Liver (tissue), 8 donors: ENCODE measurements at regions not wholly inside any gene's neighbourhood (a gene's known extent, or its start where the extent isn't known, plus 50 kb on each side); places are given as distances from the start of the nearest gene placed in this dataset.
"Not testable (repeated sequence)": the region's sequence is repeated elsewhere in the genome, so short reads cannot be mapped to it uniquely, and the experiment has no call there.

Experiments
- DNase-seq: peaks from one replicate; pipeline ENCODE4 v3.0.0-alpha.2; 2017; ENCODE audit warnings: low spot score
- H3K27ac ChIP-seq, 2 donors: one replicate each; pipeline ENCODE4 v1.7.0; 2013; ENCODE audit warnings: inconsistent platforms in 2 of 2, low read length in 2 of 2, control low read depth in 1 of 2, low read depth in 1 of 2, mild to moderate bottlenecking in 1 of 2
- H3K27me3 ChIP-seq, 4 donors: one replicate each; pipeline versions ENCODE4 v1.6.1 to v1.7.0; 2013; ENCODE audit warnings: low read length in 3 of 4, inconsistent platforms in 1 of 4, mild to moderate bottlenecking in 1 of 4, moderate library complexity in 1 of 4; ENCODE audit not compliant: control insufficient read depth in 4 of 4, insufficient read depth in 4 of 4
- H3K36me3 ChIP-seq, 4 donors: one replicate each; pipeline versions ENCODE4 v1.6.1 to v1.7.0; 2013; ENCODE audit warnings: low read length in 3 of 4, mild to moderate bottlenecking in 3 of 4, low read depth in 1 of 4, moderate library complexity in 1 of 4; ENCODE audit not compliant: control insufficient read depth in 4 of 4, insufficient read depth in 3 of 4
- H3K4me1 ChIP-seq, 4 donors: one replicate each; pipeline versions ENCODE4 v1.6.1 to v1.7.0; 2013; ENCODE audit warnings: low read length in 3 of 4, mild to moderate bottlenecking in 3 of 4, moderate library complexity in 1 of 4; ENCODE audit not compliant: control insufficient read depth in 4 of 4, insufficient read depth in 4 of 4
- H3K4me3 ChIP-seq, 3 donors: one replicate each; pipeline versions ENCODE4 v1.6.1 to v1.7.0; 2013; ENCODE audit warnings: low read length in 3 of 3, control low read depth in 1 of 3, low read depth in 1 of 3, mild to moderate bottlenecking in 1 of 3
- H3K9ac ChIP-seq, 2 donors: one replicate each; pipeline ENCODE4 v1.7.0; 2013; ENCODE audit warnings: low read length in 2 of 2, mild to moderate bottlenecking in 2 of 2, moderate library complexity in 2 of 2, control low read depth in 1 of 2, low read depth in 1 of 2
- H3K9me3 ChIP-seq, 4 donors: one replicate each; pipeline versions ENCODE4 v1.6.1 to v1.7.0; 2013; ENCODE audit warnings: low read length in 3 of 4; ENCODE audit not compliant: control insufficient read depth in 4 of 4
- EGR1 ChIP-seq, 2 donors: IDR thresholded peaks; 2 replicates each; pipeline ENCODE4 v1.6.1; 2016 to 2018; ENCODE audit warnings: antibody characterized with exemption in 2 of 2, low read depth in 2 of 2
- FOXA1 ChIP-seq: IDR thresholded peaks from 2 replicates; pipeline ENCODE4 v1.6.1; 2016; ENCODE audit warnings: antibody characterized with exemption
- FOXA2 ChIP-seq: IDR thresholded peaks from 2 replicates; pipeline ENCODE4 v1.6.1; 2016; ENCODE audit warnings: antibody characterized with exemption
- GABPA ChIP-seq, 2 donors: IDR thresholded peaks in 1 of 2; conservative IDR thresholded peaks in 1 of 2; 2 replicates each; pipeline ENCODE4 v1.6.1; 2016; ENCODE audit warnings: antibody characterized with exemption in 2 of 2, mild to moderate bottlenecking in 1 of 2, moderate library complexity in 1 of 2
- HNF4A ChIP-seq, 2 donors: conservative IDR thresholded peaks; 2 replicates each; pipeline ENCODE4 v1.6.1; 2016; ENCODE audit warnings: antibody characterized with exemption in 2 of 2, mild to moderate bottlenecking in 2 of 2
- HNF4G ChIP-seq: IDR thresholded peaks from 2 replicates; pipeline ENCODE4 v1.6.1; 2016; ENCODE audit warnings: antibody characterized with exemption
- JUND ChIP-seq, 2 donors: IDR thresholded peaks; 2 replicates each; pipeline ENCODE4 v1.6.1; 2016; ENCODE audit warnings: antibody characterized with exemption in 2 of 2
- NR2F2 ChIP-seq: IDR thresholded peaks from 2 replicates; pipeline ENCODE4 v1.6.1; 2016; ENCODE audit warnings: antibody characterized with exemption
- RAD21 ChIP-seq, 2 donors: IDR thresholded peaks; 2 replicates each; pipeline ENCODE4 v1.6.1; 2016; ENCODE audit warnings: antibody characterized with exemption in 2 of 2, mild to moderate bottlenecking in 2 of 2
- RXRA ChIP-seq, 2 donors: IDR thresholded peaks; 2 replicates each; pipeline ENCODE4 v1.6.1; 2017 to 2018; ENCODE audit warnings: antibody characterized with exemption in 2 of 2, mild to moderate bottlenecking in 1 of 2
- SP1 ChIP-seq: IDR thresholded peaks from 2 replicates; pipeline ENCODE4 v1.6.1; 2018; ENCODE audit warnings: antibody characterized with exemption, mild to moderate bottlenecking
- TAF1 ChIP-seq: conservative IDR thresholded peaks from 2 replicates; pipeline ENCODE4 v1.6.1; 2016; ENCODE audit warnings: antibody characterized with exemption, mild to moderate bottlenecking
- YY1 ChIP-seq: IDR thresholded peaks from 2 replicates; pipeline ENCODE4 v1.6.1; 2016; ENCODE audit warnings: antibody characterized with exemption, mild to moderate bottlenecking
- WGBS: extraction: QIAGEN DNeasy Blood & Tissue Kit; methylation state at CpG from one replicate; pipeline ENCODE4 v1.1.7; 2013; 5-methylcytosine and 5-hydroxymethylcytosine counted together
- TF ChIP-seq, protein P1 (sequence below): fragments of 150-350 bp; IDR thresholded peaks from 2 replicates; pipeline ENCODE4 v1.5.1; 2017; ENCODE audit warnings: improper control_type of control experiment, low read depth, low read length; ENCODE audit not compliant: missing input control
- TF ChIP-seq, protein P2 (sequence below): IDR thresholded peaks from 2 replicates; pipeline ENCODE4 v1.6.1; 2016; ENCODE audit warnings: antibody characterized with exemption
- TF ChIP-seq, protein P3 (sequence below): IDR thresholded peaks from 2 replicates; pipeline ENCODE4 v1.6.1; 2016; ENCODE audit warnings: antibody characterized with exemption
- TF ChIP-seq, protein P4 (sequence below): IDR thresholded peaks from 2 replicates; pipeline ENCODE4 v1.6.1; 2016; ENCODE audit warnings: antibody characterized with exemption, mild to moderate bottlenecking
- TF ChIP-seq, protein P5 (sequence below): IDR thresholded peaks from 2 replicates; pipeline ENCODE4 v1.6.1; 2016; ENCODE audit warnings: antibody characterized with exemption
- donor health status: healthy.
- donor health status: healthy.
- donor health status: healthy.
- donor health status: healthy.
- donor health status: healthy.

DNA sequence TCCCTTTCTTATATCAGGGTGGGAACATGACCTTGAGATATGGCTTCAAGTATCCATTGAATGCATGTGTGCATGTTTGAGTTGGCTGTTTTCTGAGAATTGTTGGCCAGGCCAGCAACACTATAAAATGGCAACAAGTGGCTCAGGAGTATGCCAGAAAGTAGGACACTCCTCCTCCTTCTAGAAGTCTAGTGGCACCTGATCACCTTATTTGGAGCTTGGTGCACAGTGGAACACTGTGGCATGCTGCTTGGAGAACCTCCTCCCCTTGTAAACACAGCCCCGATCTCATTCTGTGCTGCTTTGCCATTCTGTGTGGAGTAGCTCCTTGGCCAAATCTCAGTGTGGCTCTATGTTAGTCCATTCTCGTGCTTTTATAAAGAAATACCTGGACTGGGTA lies 114.8 kb upstream of the NDN start:
- TF ChIP-seq RXRA (IDR thresholded peaks at IDR 0.05): no peak
- no peak for TF ChIP-seq FOXA2
- TF ChIP-seq, protein P1, sequence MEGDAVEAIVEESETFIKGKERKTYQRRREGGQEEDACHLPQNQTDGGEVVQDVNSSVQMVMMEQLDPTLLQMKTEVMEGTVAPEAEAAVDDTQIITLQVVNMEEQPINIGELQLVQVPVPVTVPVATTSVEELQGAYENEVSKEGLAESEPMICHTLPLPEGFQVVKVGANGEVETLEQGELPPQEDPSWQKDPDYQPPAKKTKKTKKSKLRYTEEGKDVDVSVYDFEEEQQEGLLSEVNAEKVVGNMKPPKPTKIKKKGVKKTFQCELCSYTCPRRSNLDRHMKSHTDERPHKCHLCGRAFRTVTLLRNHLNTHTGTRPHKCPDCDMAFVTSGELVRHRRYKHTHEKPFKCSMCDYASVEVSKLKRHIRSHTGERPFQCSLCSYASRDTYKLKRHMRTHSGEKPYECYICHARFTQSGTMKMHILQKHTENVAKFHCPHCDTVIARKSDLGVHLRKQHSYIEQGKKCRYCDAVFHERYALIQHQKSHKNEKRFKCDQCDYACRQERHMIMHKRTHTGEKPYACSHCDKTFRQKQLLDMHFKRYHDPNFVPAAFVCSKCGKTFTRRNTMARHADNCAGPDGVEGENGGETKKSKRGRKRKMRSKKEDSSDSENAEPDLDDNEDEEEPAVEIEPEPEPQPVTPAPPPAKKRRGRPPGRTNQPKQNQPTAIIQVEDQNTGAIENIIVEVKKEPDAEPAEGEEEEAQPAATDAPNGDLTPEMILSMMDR: no peak
- TF ChIP-seq JUND (IDR thresholded peaks at IDR 0.05): no peak
- no peak for TF ChIP-seq TAF1
- TF ChIP-seq HNF4G: no peak
- no peak for TF ChIP-seq YY1
- Histone ChIP-seq H3K4me3 (no peak overlapping the region), H3K27me3 (no peaks in the 10 kb centered on the region), H3K9ac (no peak overlapping the region), H3K36me3 (no peaks in the 10 kb centered on the region), H3K27ac (no peak overlapping the region), H3K4me1 (no peaks in the 10 kb centered on the region), H3K9me3 (peaks cover 0 to 2% (median 0%) of the 10 kb centered on the region in 4 donors)
- 64% methylated on average over 2 of the region's 2 CpGs for WGBS
- DNase-seq: no peak

DNA sequence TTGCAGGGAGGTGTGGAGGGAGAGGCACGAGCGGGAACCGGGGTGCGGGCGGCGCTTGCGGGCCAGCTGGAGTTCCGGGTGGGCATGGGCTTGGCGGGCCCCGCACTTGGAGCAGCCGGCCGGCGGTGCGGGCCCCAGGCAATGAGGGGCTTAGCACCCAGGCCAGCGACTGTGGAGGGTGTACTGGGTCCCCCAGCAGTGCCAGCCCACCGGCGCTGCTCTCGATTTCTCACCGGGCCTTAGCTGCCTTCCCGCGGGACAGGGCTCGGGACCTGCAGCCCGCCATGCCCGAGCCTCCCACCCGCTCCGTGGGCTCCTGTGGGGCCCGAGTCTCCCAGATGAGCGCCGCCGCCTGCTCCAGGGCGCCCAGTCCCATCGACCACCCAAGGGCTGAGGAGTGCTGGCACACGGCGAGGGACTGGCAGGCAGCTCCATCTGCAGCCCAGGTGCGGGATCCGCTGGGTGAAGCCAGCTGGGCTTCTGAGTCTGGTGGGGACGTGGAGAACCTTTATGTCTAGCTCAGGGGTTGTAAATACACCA lies 115.9 kb upstream of the NDN start:
- H3K9ac ChIP-seq, H3K4me3 ChIP-seq, H3K27ac ChIP-seq, H3K36me3 ChIP-seq, DNase-seq, H3K27me3 ChIP-seq, H3K9me3 ChIP-seq, H3K4me1 ChIP-seq: not testable (repeated sequence)
- WGBS: 85% methylated on average over 37 of the region's 37 CpGs

DNA sequence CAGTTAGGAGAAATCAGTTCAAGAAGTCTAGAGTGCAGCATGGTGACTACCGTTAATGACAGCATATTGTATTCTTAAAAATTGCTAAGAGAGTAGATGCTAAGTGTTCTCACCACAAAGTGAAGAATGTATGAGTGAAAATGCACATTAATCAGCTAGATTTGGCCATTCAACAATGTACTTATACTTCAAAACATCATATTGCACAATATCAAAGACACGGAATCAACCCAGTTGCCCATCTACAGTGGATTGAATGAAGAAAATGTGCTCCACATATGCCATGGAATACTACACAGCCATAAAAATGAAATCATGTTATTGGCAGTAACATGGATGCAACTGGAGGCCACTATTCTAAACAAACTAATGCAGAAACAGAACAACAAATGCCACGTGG lies 119.9 kb upstream of the NDN start:
- Histone ChIP-seq H3K36me3 (no peaks in the 10 kb centered on the region), H3K27me3 (no peaks in the 10 kb centered on the region), H3K9ac (no peak overlapping the region), H3K27ac (no peak overlapping the region), H3K9me3 (no peaks in the 10 kb centered on the region), H3K4me1 (no peaks in the 10 kb centered on the region), H3K4me3 (no peak overlapping the region)
- 55% methylated on average over 3 of the region's 3 CpGs for whole genome bisulfite sequencing
- no peak for DNase-seq
- TF ChIP-seq FOXA2 (no peak), TAF1 (no peak), RXRA (IDR thresholded peaks at IDR 0.05) (no peak), EGR1 (IDR thresholded peaks at IDR 0.05; ENCODE audit: low read depth in 2 of 2) (no peak), FOXA1 (no peak), HNF4G (no peak), RAD21 (IDR thresholded peaks at IDR 0.05) (no peak), NR2F2 (no peak), YY1 (no peak), JUND (IDR thresholded peaks at IDR 0.05) (no peak), SP1 (no peak), HNF4A (conservative IDR thresholded peaks at IDR 0.05) (no peak), GABPA (IDR thresholded peaks at IDR 0.05 in 1 of 2, conservative IDR thresholded peaks at IDR 0.05 in 1 of 2) (no peak)
- TF ChIP-seq, protein P1: no peak
- TF ChIP-seq, protein P2, sequence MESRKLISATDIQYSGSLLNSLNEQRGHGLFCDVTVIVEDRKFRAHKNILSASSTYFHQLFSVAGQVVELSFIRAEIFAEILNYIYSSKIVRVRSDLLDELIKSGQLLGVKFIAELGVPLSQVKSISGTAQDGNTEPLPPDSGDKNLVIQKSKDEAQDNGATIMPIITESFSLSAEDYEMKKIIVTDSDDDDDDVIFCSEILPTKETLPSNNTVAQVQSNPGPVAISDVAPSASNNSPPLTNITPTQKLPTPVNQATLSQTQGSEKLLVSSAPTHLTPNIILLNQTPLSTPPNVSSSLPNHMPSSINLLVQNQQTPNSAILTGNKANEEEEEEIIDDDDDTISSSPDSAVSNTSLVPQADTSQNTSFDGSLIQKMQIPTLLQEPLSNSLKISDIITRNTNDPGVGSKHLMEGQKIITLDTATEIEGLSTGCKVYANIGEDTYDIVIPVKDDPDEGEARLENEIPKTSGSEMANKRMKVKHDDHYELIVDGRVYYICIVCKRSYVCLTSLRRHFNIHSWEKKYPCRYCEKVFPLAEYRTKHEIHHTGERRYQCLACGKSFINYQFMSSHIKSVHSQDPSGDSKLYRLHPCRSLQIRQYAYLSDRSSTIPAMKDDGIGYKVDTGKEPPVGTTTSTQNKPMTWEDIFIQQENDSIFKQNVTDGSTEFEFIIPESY: no peak
- TF ChIP-seq, protein P3, sequence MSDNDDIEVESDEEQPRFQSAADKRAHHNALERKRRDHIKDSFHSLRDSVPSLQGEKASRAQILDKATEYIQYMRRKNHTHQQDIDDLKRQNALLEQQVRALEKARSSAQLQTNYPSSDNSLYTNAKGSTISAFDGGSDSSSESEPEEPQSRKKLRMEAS: no peak
- TF ChIP-seq, protein P4, sequence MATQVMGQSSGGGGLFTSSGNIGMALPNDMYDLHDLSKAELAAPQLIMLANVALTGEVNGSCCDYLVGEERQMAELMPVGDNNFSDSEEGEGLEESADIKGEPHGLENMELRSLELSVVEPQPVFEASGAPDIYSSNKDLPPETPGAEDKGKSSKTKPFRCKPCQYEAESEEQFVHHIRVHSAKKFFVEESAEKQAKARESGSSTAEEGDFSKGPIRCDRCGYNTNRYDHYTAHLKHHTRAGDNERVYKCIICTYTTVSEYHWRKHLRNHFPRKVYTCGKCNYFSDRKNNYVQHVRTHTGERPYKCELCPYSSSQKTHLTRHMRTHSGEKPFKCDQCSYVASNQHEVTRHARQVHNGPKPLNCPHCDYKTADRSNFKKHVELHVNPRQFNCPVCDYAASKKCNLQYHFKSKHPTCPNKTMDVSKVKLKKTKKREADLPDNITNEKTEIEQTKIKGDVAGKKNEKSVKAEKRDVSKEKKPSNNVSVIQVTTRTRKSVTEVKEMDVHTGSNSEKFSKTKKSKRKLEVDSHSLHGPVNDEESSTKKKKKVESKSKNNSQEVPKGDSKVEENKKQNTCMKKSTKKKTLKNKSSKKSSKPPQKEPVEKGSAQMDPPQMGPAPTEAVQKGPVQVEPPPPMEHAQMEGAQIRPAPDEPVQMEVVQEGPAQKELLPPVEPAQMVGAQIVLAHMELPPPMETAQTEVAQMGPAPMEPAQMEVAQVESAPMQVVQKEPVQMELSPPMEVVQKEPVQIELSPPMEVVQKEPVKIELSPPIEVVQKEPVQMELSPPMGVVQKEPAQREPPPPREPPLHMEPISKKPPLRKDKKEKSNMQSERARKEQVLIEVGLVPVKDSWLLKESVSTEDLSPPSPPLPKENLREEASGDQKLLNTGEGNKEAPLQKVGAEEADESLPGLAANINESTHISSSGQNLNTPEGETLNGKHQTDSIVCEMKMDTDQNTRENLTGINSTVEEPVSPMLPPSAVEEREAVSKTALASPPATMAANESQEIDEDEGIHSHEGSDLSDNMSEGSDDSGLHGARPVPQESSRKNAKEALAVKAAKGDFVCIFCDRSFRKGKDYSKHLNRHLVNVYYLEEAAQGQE: no peak
- TF ChIP-seq, protein P5, sequence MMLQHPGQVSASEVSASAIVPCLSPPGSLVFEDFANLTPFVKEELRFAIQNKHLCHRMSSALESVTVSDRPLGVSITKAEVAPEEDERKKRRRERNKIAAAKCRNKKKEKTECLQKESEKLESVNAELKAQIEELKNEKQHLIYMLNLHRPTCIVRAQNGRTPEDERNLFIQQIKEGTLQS: no peak
